Gastrocnemius medialis (tissue), 4 donors: ENCODE measurements at regions not wholly inside any gene's neighbourhood (a gene's known extent, or its start where the extent isn't known, plus 50 kb on each side); places are given as distances from the start of the nearest gene placed in this dataset.

Source experiments
- ATAC-seq, 2 donors: fragments of 150-250 bp; one replicate each; pipeline ENCODE4 v1.9.1; 2016
- DNase-seq, 2 donors: peaks; one replicate each; pipeline ENCODE4 v3.0.0-alpha.2; 2019
- H3K27ac ChIP-seq, 4 donors: fragments of 200-600 bp; sonication (generic); 1 replicate in 1 of 4; 2 replicates in 3 of 4; pipeline ENCODE4 v1.5.1; 2016 to 2018; ENCODE audit warnings: mild to moderate bottlenecking in 2 of 4, moderate library complexity in 1 of 4
- H3K27me3 ChIP-seq, 3 donors: fragments of 200-600 bp; sonication (generic) in 2 of 3; 1 replicate in 1 of 3; 2 replicates in 2 of 3; pipeline versions ENCODE4 v1.5.1 to v1.6.0; 2016 to 2019; ENCODE audit warnings: mild to moderate bottlenecking in 1 of 3, moderate library complexity in 1 of 3
- H3K36me3 ChIP-seq, 2 donors: fragments of 200-600 bp; sonication (generic) in 1 of 2; one replicate each; pipeline ENCODE4 v1.5.1; 2017 to 2018
- H3K4me1 ChIP-seq, 2 donors: fragments of 200-600 bp; sonication (generic) in 1 of 2; one replicate each; pipeline ENCODE4 v1.5.1; 2016 to 2017; ENCODE audit warnings: mild to moderate bottlenecking in 2 of 2
- H3K4me3 ChIP-seq, 4 donors: fragments of 200-600 bp; sonication (generic) in 3 of 4; 1 replicate in 1 of 4; 2 replicates in 3 of 4; pipeline ENCODE4 v1.5.1; 2016 to 2019; ENCODE audit warnings: mild to moderate bottlenecking in 2 of 4
- H3K9me3 ChIP-seq, 3 donors: fragments of 200-600 bp; sonication (generic) in 2 of 3; 1 replicate in 1 of 3; 2 replicates in 2 of 3; pipeline ENCODE4 v1.5.1; 2016 to 2019
- POLR2A ChIP-seq, 2 donors: fragments of 450-650 bp; IDR thresholded peaks; one replicate each; pipeline ENCODE4 v1.6.1; 2017; ENCODE audit warnings: antibody characterized with exemption in 2 of 2, mild to moderate bottlenecking in 2 of 2, moderate library complexity in 2 of 2
- in situ Hi-C, 4 donors: fragments of 200-750 bp; cut with MboI; loops; one replicate each; pipeline versions ENCODE4 v1.15.0 to v1.8.0; 2017; ENCODE audit warnings: low sequenced_read_pairs in 4 of 4
- intact Hi-C: fragments of 100-400 bp; cut with DNase I; formaldehyde crosslinking; loops from one replicate; pipeline ENCODE4 v1.15.1; 2023; ENCODE audit warnings: low total_unique reads
- TF ChIP-seq, protein P1 (sequence below), 5 experiments: fragments of 450-650 bp in 3 of 5; fragments of 200-600 bp in 2 of 5; sonication (generic) in 2 of 5; IDR thresholded peaks in 4 of 5; conservative IDR thresholded peaks in 1 of 5; 1 replicate in 4 of 5; 2 replicates in 1 of 5; pipeline ENCODE4 v1.5.1; 2016 to 2019; ENCODE audit warnings: antibody characterized with exemption in 5 of 5, mild to moderate bottlenecking in 3 of 5, moderate library complexity in 3 of 5

DNA sequence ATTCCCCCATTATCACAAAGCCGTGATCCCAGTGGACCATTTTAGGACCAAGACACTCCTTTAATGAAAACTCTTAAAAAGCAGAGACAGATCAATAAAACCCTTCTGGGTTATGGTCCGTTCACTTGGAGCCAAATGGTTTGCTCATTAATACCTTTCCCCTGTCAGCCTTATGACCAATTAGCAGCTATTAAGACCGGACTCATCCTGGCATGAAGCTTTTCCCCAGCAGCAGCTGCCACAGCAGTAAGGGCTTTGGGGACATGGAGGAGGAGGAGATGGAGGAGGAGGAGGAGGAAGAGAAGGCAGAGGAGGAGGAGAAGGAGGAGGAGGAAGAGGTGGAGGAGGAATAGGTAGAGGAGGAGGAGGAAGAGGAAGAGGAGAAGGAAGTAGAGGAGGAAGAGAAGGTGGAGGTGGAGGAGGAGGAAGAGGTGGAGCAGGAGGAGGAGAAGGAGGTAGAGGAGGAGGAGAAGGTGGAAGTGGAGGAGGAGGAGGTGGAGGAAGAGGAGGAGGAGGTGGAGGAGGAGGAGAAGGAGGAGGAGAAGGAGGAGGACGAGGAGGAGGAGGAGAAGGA is 50.1 kb upstream of the IRX3 start:
- Histone ChIP-seq H3K4me1 (peaks cover 0 to 10% of the 10 kb centered on the region in 2 donors), H3K36me3 (no peaks in the 10 kb centered on the region), H3K9me3 (no peaks in the 10 kb centered on the region), H3K4me3 (no peak overlapping the region), H3K27me3 (no peaks in the 10 kb centered on the region), H3K27ac (no peak overlapping the region)
- in situ Hi-C loops, result no loop called here
- TF ChIP-seq, protein P1, sequence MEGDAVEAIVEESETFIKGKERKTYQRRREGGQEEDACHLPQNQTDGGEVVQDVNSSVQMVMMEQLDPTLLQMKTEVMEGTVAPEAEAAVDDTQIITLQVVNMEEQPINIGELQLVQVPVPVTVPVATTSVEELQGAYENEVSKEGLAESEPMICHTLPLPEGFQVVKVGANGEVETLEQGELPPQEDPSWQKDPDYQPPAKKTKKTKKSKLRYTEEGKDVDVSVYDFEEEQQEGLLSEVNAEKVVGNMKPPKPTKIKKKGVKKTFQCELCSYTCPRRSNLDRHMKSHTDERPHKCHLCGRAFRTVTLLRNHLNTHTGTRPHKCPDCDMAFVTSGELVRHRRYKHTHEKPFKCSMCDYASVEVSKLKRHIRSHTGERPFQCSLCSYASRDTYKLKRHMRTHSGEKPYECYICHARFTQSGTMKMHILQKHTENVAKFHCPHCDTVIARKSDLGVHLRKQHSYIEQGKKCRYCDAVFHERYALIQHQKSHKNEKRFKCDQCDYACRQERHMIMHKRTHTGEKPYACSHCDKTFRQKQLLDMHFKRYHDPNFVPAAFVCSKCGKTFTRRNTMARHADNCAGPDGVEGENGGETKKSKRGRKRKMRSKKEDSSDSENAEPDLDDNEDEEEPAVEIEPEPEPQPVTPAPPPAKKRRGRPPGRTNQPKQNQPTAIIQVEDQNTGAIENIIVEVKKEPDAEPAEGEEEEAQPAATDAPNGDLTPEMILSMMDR (IDR thresholded peaks at IDR 0.05 in 4 of 5, conservative IDR thresholded peaks at IDR 0.05 in 1 of 5), result no peak
- no peak for TF ChIP-seq POLR2A (IDR thresholded peaks at IDR 0.05)
- intact Hi-C loops, result no loop called here
- no peak for ATAC-seq
- DNase-seq, result no peak
